ENCODE measurements at regions not wholly inside any gene's neighbourhood (a gene's known extent, or its start where the extent isn't known, plus 50 kb on each side); places are given as distances from the start of the nearest gene placed in this dataset.

DNA sequence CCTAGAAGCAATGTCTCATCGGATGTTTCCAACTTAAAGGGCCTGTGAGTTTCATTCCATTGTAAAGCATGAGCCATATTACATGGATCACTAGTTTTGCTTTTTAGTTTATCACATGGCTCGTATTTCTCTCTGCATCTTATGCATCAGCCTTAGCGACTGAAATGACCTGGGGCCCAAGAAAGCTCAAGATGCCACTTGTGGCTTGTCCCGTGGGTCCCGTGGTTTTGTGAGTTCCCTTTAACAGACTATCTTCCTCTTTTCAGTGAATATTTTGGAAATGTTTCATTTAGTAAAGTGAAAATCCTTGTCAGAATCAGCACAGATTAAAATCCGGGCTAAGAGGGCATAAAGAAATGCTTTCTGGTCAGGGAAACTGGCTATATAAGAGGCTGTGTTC is 86.2 kb upstream of the PPM1H start:
- H4K20me1 ChIP-seq (ENCODE audit: control insufficient read depth, extremely low read depth, insufficient read depth, low read length), result no peaks in the 10 kb centered on the region
- TF ChIP-seq, protein P1, sequence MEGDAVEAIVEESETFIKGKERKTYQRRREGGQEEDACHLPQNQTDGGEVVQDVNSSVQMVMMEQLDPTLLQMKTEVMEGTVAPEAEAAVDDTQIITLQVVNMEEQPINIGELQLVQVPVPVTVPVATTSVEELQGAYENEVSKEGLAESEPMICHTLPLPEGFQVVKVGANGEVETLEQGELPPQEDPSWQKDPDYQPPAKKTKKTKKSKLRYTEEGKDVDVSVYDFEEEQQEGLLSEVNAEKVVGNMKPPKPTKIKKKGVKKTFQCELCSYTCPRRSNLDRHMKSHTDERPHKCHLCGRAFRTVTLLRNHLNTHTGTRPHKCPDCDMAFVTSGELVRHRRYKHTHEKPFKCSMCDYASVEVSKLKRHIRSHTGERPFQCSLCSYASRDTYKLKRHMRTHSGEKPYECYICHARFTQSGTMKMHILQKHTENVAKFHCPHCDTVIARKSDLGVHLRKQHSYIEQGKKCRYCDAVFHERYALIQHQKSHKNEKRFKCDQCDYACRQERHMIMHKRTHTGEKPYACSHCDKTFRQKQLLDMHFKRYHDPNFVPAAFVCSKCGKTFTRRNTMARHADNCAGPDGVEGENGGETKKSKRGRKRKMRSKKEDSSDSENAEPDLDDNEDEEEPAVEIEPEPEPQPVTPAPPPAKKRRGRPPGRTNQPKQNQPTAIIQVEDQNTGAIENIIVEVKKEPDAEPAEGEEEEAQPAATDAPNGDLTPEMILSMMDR (conservative IDR thresholded peaks at IDR 0.05 in 1 of 2, IDR thresholded peaks at IDR 0.05 in 1 of 2; ENCODE audit: low read depth in 1 of 2, low read length in 2 of 2), result no peak
- TF ChIP-seq EZH2 (IDR thresholded peaks at IDR 0.05; ENCODE audit: low read length, missing control alignments), result no peak
- H3K4me2 ChIP-seq (ENCODE audit: extremely low read depth, insufficient read depth, low read length), result no peak overlapping the region
- H3K79me2 ChIP-seq (ENCODE audit: control insufficient read depth, insufficient read depth, low read length), result no peaks in the 10 kb centered on the region
- H3K4me1 ChIP-seq (ENCODE audit: control insufficient read depth, extremely low read depth, insufficient read depth, low read length), result no peaks in the 10 kb centered on the region
- DNase-seq (ENCODE audit: low read depth in 2 of 2), result no peak
- H3K9ac ChIP-seq (ENCODE audit: insufficient read depth, low read length), result no peak overlapping the region
- H3K4me3 ChIP-seq (replicated peaks in 1 of 4; ENCODE audit: control extremely low read depth in 1 of 4, insufficient read depth in 1 of 4, low read depth in 3 of 4, low read length in 4 of 4), result no peak overlapping the region
- no peaks in the 10 kb centered on the region for H3K27me3 ChIP-seq (ENCODE audit: control insufficient read depth, insufficient read depth, low read length)
- H3K9me3 ChIP-seq (ENCODE audit: control insufficient read depth, insufficient read depth, low read depth, low read length), result no peaks in the 10 kb centered on the region
- no peak overlapping the region for H2AFZ ChIP-seq (ENCODE audit: low read length)
- H3K36me3 ChIP-seq (ENCODE audit: control insufficient read depth, insufficient read depth, low read length), result no peaks in the 10 kb centered on the region
- no peak overlapping the region for H3K27ac ChIP-seq (ENCODE audit: insufficient read depth, low read length)

DNA sequence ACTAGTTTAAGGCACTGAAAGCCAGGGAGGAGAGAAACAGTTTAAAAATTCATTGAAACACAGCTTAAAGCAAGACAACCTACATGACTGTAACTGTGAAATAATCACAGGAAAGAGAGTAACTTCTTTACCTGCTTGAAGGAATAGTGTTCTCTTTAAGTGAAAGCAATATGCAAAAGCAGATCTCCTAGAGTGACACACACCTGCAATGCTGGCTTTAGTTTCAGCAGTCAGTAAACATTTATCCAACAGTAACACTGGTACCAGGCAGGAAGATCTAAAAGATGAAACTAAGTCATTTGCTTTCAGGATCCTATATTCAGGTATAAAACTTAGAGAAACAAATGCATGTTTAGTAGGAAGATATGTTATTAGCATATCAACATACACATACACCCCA is 85.3 kb upstream of the PPM1H start:
- no peaks in the 10 kb centered on the region for H4K20me1 ChIP-seq (ENCODE audit: control insufficient read depth, extremely low read depth, insufficient read depth, low read length)

DNA sequence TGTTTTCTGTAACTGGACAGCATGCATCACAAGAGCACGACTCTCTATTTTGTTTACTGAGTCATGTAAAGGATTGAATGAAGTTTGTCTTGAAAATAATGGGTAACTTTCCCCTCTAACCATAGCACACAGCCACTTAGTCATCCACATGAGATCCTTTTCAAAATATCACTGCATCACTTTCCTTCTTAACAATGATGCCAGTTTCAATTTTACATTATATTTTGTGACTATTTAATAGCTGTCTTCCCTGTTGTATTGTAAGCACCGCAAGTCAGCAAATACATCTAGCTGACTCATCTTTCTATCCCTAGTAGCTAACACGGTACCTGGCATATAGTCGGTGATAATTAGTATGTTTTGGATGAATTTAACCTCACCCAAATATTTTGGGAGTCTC is 83.3 kb upstream of the PPM1H start:
- DNase-seq (ENCODE audit: low read depth in 2 of 2), result no peak
- H3K4me3 ChIP-seq (replicated peaks in 1 of 4; ENCODE audit: control extremely low read depth in 1 of 4, insufficient read depth in 1 of 4, low read depth in 3 of 4, low read length in 4 of 4), result no peak overlapping the region
- H3K9me3 ChIP-seq (ENCODE audit: control insufficient read depth, insufficient read depth, low read depth, low read length), result no peaks in the 10 kb centered on the region
- no peaks in the 10 kb centered on the region for H3K4me1 ChIP-seq (ENCODE audit: control insufficient read depth, extremely low read depth, insufficient read depth, low read length)
- no peaks in the 10 kb centered on the region for H4K20me1 ChIP-seq (ENCODE audit: control insufficient read depth, extremely low read depth, insufficient read depth, low read length)
- H2AFZ ChIP-seq (ENCODE audit: low read length), result no peak overlapping the region
- H3K36me3 ChIP-seq (ENCODE audit: control insufficient read depth, insufficient read depth, low read length), result no peaks in the 10 kb centered on the region
- no peak overlapping the region for H3K9ac ChIP-seq (ENCODE audit: insufficient read depth, low read length)
- H3K27me3 ChIP-seq (ENCODE audit: control insufficient read depth, insufficient read depth, low read length), result no peaks in the 10 kb centered on the region
- no peak overlapping the region for H3K27ac ChIP-seq (ENCODE audit: insufficient read depth, low read length)
- TF ChIP-seq, protein P1 (conservative IDR thresholded peaks at IDR 0.05 in 1 of 2, IDR thresholded peaks at IDR 0.05 in 1 of 2; ENCODE audit: low read depth in 1 of 2, low read length in 2 of 2), result no peak
- TF ChIP-seq EZH2 (IDR thresholded peaks at IDR 0.05; ENCODE audit: low read length, missing control alignments), result no peak
- no peaks in the 10 kb centered on the region for H3K79me2 ChIP-seq (ENCODE audit: control insufficient read depth, insufficient read depth, low read length)
- no peak overlapping the region for H3K4me2 ChIP-seq (ENCODE audit: extremely low read depth, insufficient read depth, low read length)

More for the DNA sequence above, 85.3 kb upstream of the PPM1H start:
- H3K4me2 ChIP-seq (ENCODE audit: extremely low read depth, insufficient read depth, low read length), result no peak overlapping the region
- H3K4me3 ChIP-seq (replicated peaks in 1 of 4; ENCODE audit: control extremely low read depth in 1 of 4, insufficient read depth in 1 of 4, low read depth in 3 of 4, low read length in 4 of 4), result no peak overlapping the region
- no peaks in the 10 kb centered on the region for H3K9me3 ChIP-seq (ENCODE audit: control insufficient read depth, insufficient read depth, low read depth, low read length)
- TF ChIP-seq, protein P1 (conservative IDR thresholded peaks at IDR 0.05 in 1 of 2, IDR thresholded peaks at IDR 0.05 in 1 of 2; ENCODE audit: low read depth in 1 of 2, low read length in 2 of 2), result no peak
- H3K27ac ChIP-seq (ENCODE audit: insufficient read depth, low read length), result no peak overlapping the region
- no peak overlapping the region for H2AFZ ChIP-seq (ENCODE audit: low read length)
- no peaks in the 10 kb centered on the region for H3K79me2 ChIP-seq (ENCODE audit: control insufficient read depth, insufficient read depth, low read length)
- H3K4me1 ChIP-seq (ENCODE audit: control insufficient read depth, extremely low read depth, insufficient read depth, low read length), result no peaks in the 10 kb centered on the region
- no peaks in the 10 kb centered on the region for H3K36me3 ChIP-seq (ENCODE audit: control insufficient read depth, insufficient read depth, low read length)
- H3K27me3 ChIP-seq (ENCODE audit: control insufficient read depth, insufficient read depth, low read length), result no peaks in the 10 kb centered on the region
- DNase-seq (ENCODE audit: low read depth in 2 of 2), result no peak
- no peak overlapping the region for H3K9ac ChIP-seq (ENCODE audit: insufficient read depth, low read length)

Measured in fibroblast of lung (primary cell).